ENCODE measurements at regions not wholly inside any gene's neighbourhood (a gene's known extent, or its start where the extent isn't known, plus 50 kb on each side); places are given as distances from the start of the nearest gene placed in this dataset.

- H3K79me2 ChIP-seq (replicated peaks; ENCODE audit: insufficient read depth, low read length): no peaks in the 10 kb centered on the region
- no peaks in the 10 kb centered on the region for H4K20me1 ChIP-seq (ENCODE audit: insufficient read depth)
- H3K36me3 ChIP-seq (ENCODE audit: insufficient read depth, low read length): no peaks in the 10 kb centered on the region
- TF ChIP-seq SMC3 (conservative IDR thresholded peaks at IDR 0.05; ENCODE audit: poor library complexity): no peak
- H3K9me2 ChIP-seq (ENCODE audit: insufficient read depth, low read length): no peaks in the 10 kb centered on the region
- H3K27me3 ChIP-seq (ENCODE audit: insufficient read depth, low read depth, low read length): no peaks in the 10 kb centered on the region
- H3K9ac ChIP-seq (ENCODE audit: low read length): no peak overlapping the region
- no peak overlapping the region for H3K27ac ChIP-seq (ENCODE audit: low read length)
- no peak overlapping the region for H2AFZ ChIP-seq (ENCODE audit: low read depth, low read length)
- no peaks in the 10 kb centered on the region for H3K9me3 ChIP-seq (ENCODE audit: low read length)
- H3K4me3 ChIP-seq (ENCODE audit: low read length): no peak overlapping the region
- H3K4me2 ChIP-seq (ENCODE audit: low read length): no peak overlapping the region
- H3F3A ChIP-seq (ENCODE audit: insufficient read depth, low read length, poor library complexity, severe bottlenecking): no peaks in the 10 kb centered on the region
Observed at GRCh38 chr13:58698531-58698930, 1067.0 kb downstream of the PCDH17 start.

GRCh38 chr13:58704953-58705352, 1073.4 kb downstream of the PCDH17 start:
- Histone ChIP-seq H3K9me3 (ENCODE audit: low read length) (no peaks in the 10 kb centered on the region), H3K27ac (ENCODE audit: low read length) (no peak overlapping the region), H3K79me2 (replicated peaks; ENCODE audit: insufficient read depth, low read length) (no peaks in the 10 kb centered on the region), H3F3A (ENCODE audit: insufficient read depth, low read length, poor library complexity, severe bottlenecking) (no peaks in the 10 kb centered on the region), H3K9me2 (ENCODE audit: insufficient read depth, low read length) (no peaks in the 10 kb centered on the region), H3K9ac (ENCODE audit: low read length) (no peak overlapping the region), H4K20me1 (ENCODE audit: insufficient read depth) (no peaks in the 10 kb centered on the region), H3K36me3 (ENCODE audit: insufficient read depth, low read length) (no peaks in the 10 kb centered on the region), H3K27me3 (ENCODE audit: insufficient read depth, low read depth, low read length) (no peaks in the 10 kb centered on the region), H3K4me2 (ENCODE audit: low read length) (no peak overlapping the region), H2AFZ (ENCODE audit: low read depth, low read length) (no peak overlapping the region), H3K4me3 (ENCODE audit: low read length) (no peak overlapping the region)
- TF ChIP-seq RAD21 (conservative IDR thresholded peaks at IDR 0.05) (no peak), EZH2 (IDR thresholded peaks at IDR 0.05; ENCODE audit: borderline replicate concordance, insufficient read depth, low read length, poor library complexity, severe bottlenecking) (no peak), SMC3 (conservative IDR thresholded peaks at IDR 0.05; ENCODE audit: poor library complexity) (no peak), CTCF (IDR thresholded peaks at IDR 0.05; ENCODE audit: poor library complexity, severe bottlenecking) (no peak), MXI1 (conservative IDR thresholded peaks at IDR 0.05; ENCODE audit: poor library complexity, severe bottlenecking) (no peak), REST (IDR thresholded peaks at IDR 0.05; ENCODE audit: borderline replicate concordance) (no peak), TAF1 (IDR thresholded peaks at IDR 0.05; ENCODE audit: low read depth) (no peak), EP300 (conservative IDR thresholded peaks at IDR 0.05; ENCODE audit: poor library complexity, severe bottlenecking) (no peak), POLR2AphosphoS5 (IDR thresholded peaks at IDR 0.05) (no peak)

- H3K4me2 ChIP-seq (ENCODE audit: low read length): no peak overlapping the region
- H3K9ac ChIP-seq (ENCODE audit: low read length): no peak overlapping the region
- no peaks in the 10 kb centered on the region for H3K27me3 ChIP-seq (ENCODE audit: insufficient read depth, low read depth, low read length)
- H4K20me1 ChIP-seq (ENCODE audit: insufficient read depth): no peaks in the 10 kb centered on the region
- no peaks in the 10 kb centered on the region for H3F3A ChIP-seq (ENCODE audit: insufficient read depth, low read length, poor library complexity, severe bottlenecking)
- no peak for TF ChIP-seq TAF1 (IDR thresholded peaks at IDR 0.05; ENCODE audit: low read depth)
- no peak for TF ChIP-seq CTCF (IDR thresholded peaks at IDR 0.05; ENCODE audit: poor library complexity, severe bottlenecking)
- no peak for TF ChIP-seq RAD21 (conservative IDR thresholded peaks at IDR 0.05)
- H3K9me2 ChIP-seq (ENCODE audit: insufficient read depth, low read length): no peaks in the 10 kb centered on the region
- no peaks in the 10 kb centered on the region for H3K9me3 ChIP-seq (ENCODE audit: low read length)
- H3K27ac ChIP-seq (ENCODE audit: low read length): no peak overlapping the region
- no peaks in the 10 kb centered on the region for H3K36me3 ChIP-seq (ENCODE audit: insufficient read depth, low read length)
- H2AFZ ChIP-seq (ENCODE audit: low read depth, low read length): no peak overlapping the region
- H3K79me2 ChIP-seq (replicated peaks; ENCODE audit: insufficient read depth, low read length): no peaks in the 10 kb centered on the region
- H3K4me3 ChIP-seq (ENCODE audit: low read length): no peak overlapping the region
Observed at GRCh38 chr13:58706421-58706820, 1074.9 kb downstream of the PCDH17 start.
